Central memory CD8-positive, alpha-beta T cell (primary cell): ENCODE measurements at regions not wholly inside any gene's neighbourhood (a gene's known extent, or its start where the extent isn't known, plus 50 kb on each side); places are given as distances from the start of the nearest gene placed in this dataset.

Experiments
- ATAC-seq: fragments of 150-1000 bp; cut with Tn5 transposase; replicated peaks from 2 replicates; pipeline ENCODE4 v1.10.0; 2022; ENCODE audit warnings: mild to moderate bottlenecking, moderate FRiP score, moderate number of reproducible peaks; ENCODE audit not compliant: poor library complexity, severe bottlenecking; ENCODE audit errors: extremely low read depth
- DNase-seq, 2 donors: peaks; one replicate each; pipeline ENCODE4 v3.0.0; 2021; ENCODE audit warnings: low spot score in 2 of 2
- H3K27ac Mint-ChIP-seq: one replicate; pipeline ENCODE4 v1.8.0; 2022; ENCODE audit warnings: low read depth, mild to moderate bottlenecking, moderate library complexity, mixed read lengths
- H3K27me3 Mint-ChIP-seq: one replicate; pipeline ENCODE4 v1.8.0; 2022; ENCODE audit warnings: mixed read lengths
- H3K36me3 Mint-ChIP-seq: one replicate; pipeline ENCODE4 v1.8.0; 2022; ENCODE audit warnings: mild to moderate bottlenecking, moderate library complexity, mixed read lengths; ENCODE audit not compliant: insufficient read depth
- H3K4me1 Mint-ChIP-seq: one replicate; pipeline ENCODE4 v1.8.0; 2022; ENCODE audit warnings: mixed read lengths
- H3K4me3 Mint-ChIP-seq: one replicate; pipeline ENCODE4 v1.8.0; 2022; ENCODE audit warnings: mild to moderate bottlenecking, moderate library complexity, mixed read lengths
- H3K9me3 Mint-ChIP-seq: one replicate; pipeline ENCODE4 v1.8.0; 2022; ENCODE audit warnings: mixed read lengths

- DNase-seq (no peak), ATAC-seq (no peak)
- no peaks in the 10 kb centered on the region for H3K36me3 Mint-ChIP-seq
- H3K4me1 Mint-ChIP-seq = no peaks in the 10 kb centered on the region
- H3K27me3 Mint-ChIP-seq = no peaks in the 10 kb centered on the region
- no peak overlapping the region for H3K4me3 Mint-ChIP-seq
- peaks cover 23% of the 10 kb centered on the region for H3K9me3 Mint-ChIP-seq
- no peak overlapping the region for H3K27ac Mint-ChIP-seq
Measured at GRCh38 chr9:26371236-26371635, 521.4 kb downstream of the CAAP1 start.

DNA sequence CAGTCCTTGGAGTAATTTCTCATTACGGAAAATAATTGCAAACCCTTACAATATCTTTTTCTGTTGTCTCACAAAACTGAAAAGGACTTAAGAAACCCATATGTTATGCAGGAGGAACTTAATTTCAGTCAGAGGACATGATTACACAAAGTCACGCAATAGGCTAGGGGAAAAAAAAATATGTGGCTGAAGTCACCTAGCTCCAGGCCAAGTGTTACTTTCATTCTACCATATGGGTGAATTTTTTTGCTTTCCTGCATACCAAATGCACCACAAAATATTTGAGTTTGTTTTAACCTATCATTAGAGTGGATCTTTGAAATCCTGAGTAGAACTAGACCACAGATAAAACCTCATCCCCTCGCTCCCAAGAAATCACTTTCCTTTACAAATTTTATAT, 523.5 kb downstream of the CAAP1 start:
- no peak overlapping the region for H3K4me3 Mint-ChIP-seq
- DNase-seq (no peak), ATAC-seq (no peak)
- no peaks in the 10 kb centered on the region for H3K27me3 Mint-ChIP-seq
- no peaks in the 10 kb centered on the region for H3K4me1 Mint-ChIP-seq
- H3K9me3 Mint-ChIP-seq = peaks cover 15% of the 10 kb centered on the region
- H3K36me3 Mint-ChIP-seq = no peaks in the 10 kb centered on the region
- H3K27ac Mint-ChIP-seq = no peak overlapping the region

- peaks cover 15% of the 10 kb centered on the region for H3K9me3 Mint-ChIP-seq
- ATAC-seq (no peak), DNase-seq (no peak)
- H3K27ac Mint-ChIP-seq = no peak overlapping the region
- H3K4me3 Mint-ChIP-seq = no peak overlapping the region
- no peaks in the 10 kb centered on the region for H3K27me3 Mint-ChIP-seq
- H3K4me1 Mint-ChIP-seq = no peaks in the 10 kb centered on the region
- no peaks in the 10 kb centered on the region for H3K36me3 Mint-ChIP-seq
Measured at GRCh38 chr9:26368241-26368640, 524.4 kb downstream of the CAAP1 start.

DNA sequence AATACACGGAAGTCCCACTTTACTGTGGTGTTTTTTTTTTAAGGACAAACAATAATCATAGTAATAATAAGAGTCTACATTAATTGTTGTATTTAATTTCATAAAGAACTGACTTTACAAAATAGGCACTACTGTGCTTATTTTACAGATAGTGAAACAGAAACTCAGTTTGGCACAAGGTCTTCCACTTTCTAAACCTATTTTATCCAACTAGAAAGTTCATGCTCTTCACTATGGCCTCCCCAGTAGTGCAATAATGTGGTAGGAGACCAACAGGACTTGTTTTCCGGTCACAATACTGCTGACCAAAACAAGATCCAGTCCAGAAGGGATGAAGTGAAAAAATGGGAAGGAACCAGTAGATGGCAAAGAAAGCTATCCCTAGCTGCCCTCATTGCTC, 531.6 kb downstream of the CAAP1 start:
- no peaks in the 10 kb centered on the region for H3K36me3 Mint-ChIP-seq

GRCh38 chr9:26358836-26359235, 533.8 kb downstream of the CAAP1 start:
- Mint-ChIP-seq H3K27ac (no peak overlapping the region), H3K27me3 (no peaks in the 10 kb centered on the region), H3K4me1 (no peaks in the 10 kb centered on the region), H3K9me3 (no peaks in the 10 kb centered on the region), H3K4me3 (no peak overlapping the region), H3K36me3 (no peaks in the 10 kb centered on the region)
- no peak for DNase-seq
- ATAC-seq = no peak

More for the DNA sequence above, 531.6 kb downstream of the CAAP1 start:
- ATAC-seq (no peak), DNase-seq (no peak)
- Mint-ChIP-seq H3K4me1 (no peaks in the 10 kb centered on the region), H3K4me3 (no peak overlapping the region), H3K27me3 (no peaks in the 10 kb centered on the region), H3K9me3 (peaks cover 5% of the 10 kb centered on the region), H3K27ac (no peak overlapping the region)

GRCh38 chr9:26357803-26358344, 534.7 kb downstream of the CAAP1 start:
- ATAC-seq (no peak), DNase-seq (no peak)
- H3K27me3 Mint-ChIP-seq = no peaks in the 10 kb centered on the region
- H3K36me3 Mint-ChIP-seq = no peaks in the 10 kb centered on the region
- no peak overlapping the region for H3K27ac Mint-ChIP-seq
- H3K9me3 Mint-ChIP-seq = no peaks in the 10 kb centered on the region
- no peak overlapping the region for H3K4me3 Mint-ChIP-seq
- H3K4me1 Mint-ChIP-seq = no peaks in the 10 kb centered on the region

DNA sequence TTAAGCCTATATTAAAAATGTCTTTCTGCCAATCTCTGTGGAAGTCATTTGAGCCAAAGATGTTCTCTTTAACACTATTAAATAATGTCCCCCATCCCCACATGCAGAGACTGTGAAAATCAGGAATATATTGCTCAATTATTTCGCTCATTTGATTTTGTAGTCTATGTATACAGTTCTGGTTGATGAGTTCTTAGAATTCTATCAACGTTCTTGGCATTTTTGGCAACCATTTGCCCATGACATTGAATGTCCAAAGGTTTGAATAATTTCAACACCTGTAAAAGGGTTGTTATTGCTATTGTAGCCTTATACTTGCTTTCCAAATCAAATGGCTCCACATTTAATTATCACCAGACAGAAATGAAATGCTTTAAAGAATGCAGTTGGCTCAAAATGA, 536.1 kb downstream of the CAAP1 start:
- no peaks in the 10 kb centered on the region for H3K4me1 Mint-ChIP-seq
- ATAC-seq (no peak), DNase-seq (no peak)
- H3K27ac Mint-ChIP-seq = no peak overlapping the region
- no peaks in the 10 kb centered on the region for H3K36me3 Mint-ChIP-seq
- H3K27me3 Mint-ChIP-seq = no peaks in the 10 kb centered on the region
- no peaks in the 10 kb centered on the region for H3K9me3 Mint-ChIP-seq
- no peak overlapping the region for H3K4me3 Mint-ChIP-seq

GRCh38 chr9:26346942-26347477, 545.6 kb downstream of the CAAP1 start:
- Mint-ChIP-seq H3K36me3 (no peaks in the 10 kb centered on the region), H3K4me1 (no peaks in the 10 kb centered on the region), H3K27me3 (no peaks in the 10 kb centered on the region), H3K9me3 (peaks cover 25% of the 10 kb centered on the region), H3K4me3 (no peak overlapping the region), H3K27ac (no peak overlapping the region)
- no peak for ATAC-seq
- DNase-seq = no peak

- H3K27ac Mint-ChIP-seq = no peak overlapping the region
- no peaks in the 10 kb centered on the region for H3K27me3 Mint-ChIP-seq
- H3K36me3 Mint-ChIP-seq = no peaks in the 10 kb centered on the region
- ATAC-seq (no peak), DNase-seq (no peak)
- H3K4me1 Mint-ChIP-seq = no peaks in the 10 kb centered on the region
- H3K9me3 Mint-ChIP-seq = peaks cover 28% of the 10 kb centered on the region
- no peak overlapping the region for H3K4me3 Mint-ChIP-seq
Measured at GRCh38 chr9:26341545-26341944, 551.1 kb downstream of the CAAP1 start.

DNA sequence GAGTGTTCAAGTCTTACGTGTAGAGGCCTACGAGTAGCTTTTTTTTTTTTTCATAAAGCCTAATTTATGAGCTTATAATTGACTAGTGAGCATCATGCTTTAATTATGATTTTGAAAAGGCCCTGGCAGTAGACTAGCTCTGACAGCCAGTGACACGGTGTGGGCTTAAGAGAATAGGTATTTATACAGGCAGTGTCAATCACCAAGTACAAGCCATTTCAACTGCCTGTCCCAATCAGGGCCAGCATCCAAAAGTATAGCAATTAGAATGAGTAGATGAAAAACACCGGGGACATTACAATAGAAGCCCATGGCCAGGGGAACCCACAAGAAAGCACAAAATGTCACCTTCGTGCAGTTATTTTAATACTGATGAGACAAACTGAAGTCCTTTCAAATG, 552.8 kb downstream of the CAAP1 start:
- H3K4me3 Mint-ChIP-seq = no peak overlapping the region
- no peaks in the 10 kb centered on the region for H3K27me3 Mint-ChIP-seq
- H3K9me3 Mint-ChIP-seq = peaks cover 19% of the 10 kb centered on the region
- ATAC-seq (no peak), DNase-seq (no peak)
- no peaks in the 10 kb centered on the region for H3K4me1 Mint-ChIP-seq
- no peaks in the 10 kb centered on the region for H3K36me3 Mint-ChIP-seq
- no peak overlapping the region for H3K27ac Mint-ChIP-seq

GRCh38 chr9:26335116-26335515, 557.5 kb downstream of the CAAP1 start:
- Mint-ChIP-seq H3K4me1 (no peaks in the 10 kb centered on the region), H3K4me3 (no peak overlapping the region), H3K27me3 (no peaks in the 10 kb centered on the region), H3K36me3 (peaks cover 3% of the 10 kb centered on the region), H3K27ac (no peak overlapping the region), H3K9me3 (peaks cover 4% of the 10 kb centered on the region)
- DNase-seq (no peak), ATAC-seq (no peak)

GRCh38 chr9:26334706-26335105, 557.9 kb downstream of the CAAP1 start:
- Mint-ChIP-seq H3K27ac (no peak overlapping the region), H3K9me3 (peaks cover 4% of the 10 kb centered on the region), H3K27me3 (no peaks in the 10 kb centered on the region), H3K4me3 (no peak overlapping the region), H3K36me3 (peaks cover 3% of the 10 kb centered on the region), H3K4me1 (no peaks in the 10 kb centered on the region)
- ATAC-seq = no peak
- no peak for DNase-seq

DNA sequence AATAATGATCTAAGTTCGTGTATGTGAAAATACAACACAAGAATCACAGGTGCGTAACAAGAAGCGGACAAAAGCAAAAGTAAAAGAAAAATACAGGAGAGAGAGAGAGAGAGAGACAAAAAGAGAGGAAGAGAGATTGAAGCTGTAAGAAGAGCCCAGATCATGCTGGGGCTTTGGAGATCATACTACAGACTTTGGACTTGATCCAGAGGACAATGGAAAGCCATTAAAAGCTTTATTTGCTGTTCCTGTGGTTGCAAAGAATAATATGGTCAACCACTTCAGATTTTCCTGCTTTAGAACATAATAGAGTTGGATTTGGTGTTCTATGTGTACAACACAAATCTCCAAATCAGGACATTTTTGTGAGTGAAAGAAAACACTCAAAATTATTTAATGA, 561.4 kb downstream of the CAAP1 start:
- DNase-seq (no peak), ATAC-seq (no peak)
- Mint-ChIP-seq H3K9me3 (no peaks in the 10 kb centered on the region), H3K4me1 (no peaks in the 10 kb centered on the region), H3K36me3 (peaks cover 3% of the 10 kb centered on the region), H3K27ac (no peak overlapping the region), H3K27me3 (no peaks in the 10 kb centered on the region), H3K4me3 (no peak overlapping the region)

GRCh38 chr9:26329974-26330373, 562.6 kb downstream of the CAAP1 start:
- Mint-ChIP-seq H3K36me3 (peaks cover 3% of the 10 kb centered on the region), H3K4me3 (no peak overlapping the region), H3K9me3 (peaks cover 3% of the 10 kb centered on the region), H3K4me1 (no peaks in the 10 kb centered on the region), H3K27me3 (no peaks in the 10 kb centered on the region), H3K27ac (no peak overlapping the region)
- ATAC-seq (no peak), DNase-seq (no peak)
